CD8-positive, alpha-beta memory T cell (primary cell): ENCODE measurements at regions not wholly inside any gene's neighbourhood (a gene's known extent, or its start where the extent isn't known, plus 50 kb on each side); places are given as distances from the start of the nearest gene placed in this dataset.

Source experiments
- CTCF ChIA-PET: fragments of 350-600 bp; sonication (Branson Sonifier 250); formaldehyde crosslinking; loops from one replicate; lab custom pipeline; 2021; ENCODE audit warnings: antibody characterized with exemption; lab: Charles Lee
- POLR2A ChIA-PET: fragments of 350-600 bp; sonication (Branson Sonifier 250); formaldehyde crosslinking; loops from one replicate; lab custom pipeline; 2021; ENCODE audit warnings: antibody characterized with exemption; lab: Charles Lee
- DNase-seq, 5 donors: peaks; one replicate each; pipeline versions ENCODE4 v3.0.0 to v3.0.0-alpha.2; 2020 to 2022; ENCODE audit warnings: mixed read lengths in 1 of 5
- H3K27ac ChIP-seq: one replicate; pipeline ENCODE4 v1.7.0; 2013; ENCODE audit warnings: low read depth, mild to moderate bottlenecking, low read length, moderate library complexity
- H3K27me3 ChIP-seq: 2 replicates; pipeline ENCODE4 v1.7.0; 2013; ENCODE audit warnings: low read length, mild to moderate bottlenecking; ENCODE audit not compliant: insufficient read depth, poor library complexity, severe bottlenecking
- H3K36me3 ChIP-seq: 2 replicates; pipeline ENCODE4 v1.7.0; 2013; ENCODE audit warnings: mild to moderate bottlenecking, low read length, moderate library complexity; ENCODE audit not compliant: insufficient read depth
- H3K4me1 ChIP-seq: 2 replicates; pipeline ENCODE4 v1.7.0; 2013; ENCODE audit warnings: mild to moderate bottlenecking, low read length, moderate library complexity; ENCODE audit not compliant: insufficient read depth
- H3K4me3 ChIP-seq: 2 replicates; pipeline ENCODE4 v1.7.0; 2013; ENCODE audit warnings: mild to moderate bottlenecking, low read length
- H3K9me3 ChIP-seq: 2 replicates; pipeline ENCODE4 v1.7.0; 2013; ENCODE audit warnings: mild to moderate bottlenecking, low read length
- H3K27ac Mint-ChIP-seq, 8 donors: one replicate each; pipeline ENCODE4 v1.8.0; 2020 to 2021; ENCODE audit warnings: mixed read lengths in 8 of 8, mild to moderate bottlenecking in 6 of 8, inconsistent platforms in 3 of 8, moderate library complexity in 3 of 8
- H3K27me3 Mint-ChIP-seq, 2 donors: one replicate each; pipeline ENCODE4 v1.8.0; 2020 to 2021; ENCODE audit warnings: mixed read lengths in 2 of 2, mild to moderate bottlenecking in 1 of 2, moderate library complexity in 1 of 2
- H3K36me3 Mint-ChIP-seq, 3 donors: one replicate each; pipeline ENCODE4 v1.8.0; 2020 to 2021; ENCODE audit warnings: mixed read lengths in 3 of 3, inconsistent platforms in 1 of 3, mild to moderate bottlenecking in 1 of 3
- H3K4me1 Mint-ChIP-seq, 3 donors: one replicate each; pipeline ENCODE4 v1.8.0; 2020 to 2021; ENCODE audit warnings: mixed read lengths in 3 of 3, inconsistent platforms in 1 of 3, mild to moderate bottlenecking in 1 of 3
- H3K4me3 Mint-ChIP-seq, 7 donors: one replicate each; pipeline ENCODE4 v1.8.0; 2020 to 2021; ENCODE audit warnings: mixed read lengths in 7 of 7, mild to moderate bottlenecking in 6 of 7, moderate library complexity in 4 of 7, inconsistent platforms in 2 of 7
- H3K9me3 Mint-ChIP-seq, 5 donors: one replicate each; pipeline ENCODE4 v1.8.0; 2020 to 2022; ENCODE audit warnings: mixed read lengths in 5 of 5, mild to moderate bottlenecking in 3 of 5, moderate library complexity in 2 of 5, inconsistent platforms in 1 of 5

DNA sequence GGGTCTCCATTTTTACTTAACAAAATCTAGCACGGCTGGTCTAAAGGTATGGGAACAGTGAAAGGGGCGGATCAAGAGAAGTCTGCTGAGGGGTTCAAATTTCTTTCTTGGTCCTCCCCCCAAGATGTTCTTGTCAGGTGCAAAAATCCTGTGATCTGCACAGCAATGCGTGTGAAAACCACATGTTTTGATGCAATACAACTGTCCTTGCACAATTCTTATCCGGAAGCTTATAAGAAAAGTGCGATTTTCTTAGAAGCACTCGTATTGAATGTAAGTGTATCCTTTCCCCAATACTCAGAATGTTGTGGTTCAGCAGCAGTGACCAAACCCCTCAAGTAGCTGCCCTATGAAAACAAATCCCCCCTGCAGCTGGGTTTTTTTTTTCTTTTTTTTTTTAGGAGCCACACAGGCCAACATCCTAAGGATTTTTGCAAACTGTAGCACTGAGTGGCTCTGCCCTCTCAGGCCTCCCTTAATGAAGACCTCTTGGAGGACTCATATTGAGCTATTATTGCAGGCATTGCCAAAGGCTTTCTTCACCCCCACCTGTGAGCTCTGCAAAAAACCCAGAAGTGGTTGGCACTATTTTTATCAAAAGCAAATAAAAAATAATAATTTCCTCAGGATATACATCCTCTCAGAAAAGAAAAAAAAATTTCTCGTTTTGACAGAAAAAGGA, 151.9 kb upstream of the ITGB1 start:
- Histone ChIP-seq H3K4me1 (peaks cover 66% of the 10 kb centered on the region), H3K27ac (peak overlapping the region; percentile 48), H3K27me3 (no peaks in the 10 kb centered on the region), H3K9me3 (no peaks in the 10 kb centered on the region), H3K4me3 (no peak overlapping the region), H3K36me3 (no peaks in the 10 kb centered on the region)
- no peaks in the 10 kb centered on the region for H3K9me3 Mint-ChIP-seq
- peaks cover 0 to 3% of the 10 kb centered on the region in 2 donors for H3K27me3 Mint-ChIP-seq
- peak overlapping the region; percentile 79 to 98 (median 94) for H3K27ac Mint-ChIP-seq
- DNase-seq = peak in 2 of 5 donors; percentile 8 to 59
- peaks cover 0 to 2% (median 0%) of the 10 kb centered on the region in 3 donors for H3K36me3 Mint-ChIP-seq
- POLR2A ChIA-PET = interaction anchor here (0.6 to 1.3 kb wide), 5 partner anchors 10 to 732 kb away, joined by 3 to 4 read pairs (median 3); no protein-coding TSS in a partner anchor
- CTCF ChIA-PET = interaction anchor here (0.7 to 1.7 kb wide), 6 partner anchors 15 to 91 kb away, joined by 3 to 9 read pairs (median 4); no protein-coding TSS in a partner anchor
- H3K4me3 Mint-ChIP-seq = peak overlapping the region; percentile 28 to 81 (median 71)
- peaks cover 80 to 88% (median 84%) of the 10 kb centered on the region in 3 donors for H3K4me1 Mint-ChIP-seq

DNA sequence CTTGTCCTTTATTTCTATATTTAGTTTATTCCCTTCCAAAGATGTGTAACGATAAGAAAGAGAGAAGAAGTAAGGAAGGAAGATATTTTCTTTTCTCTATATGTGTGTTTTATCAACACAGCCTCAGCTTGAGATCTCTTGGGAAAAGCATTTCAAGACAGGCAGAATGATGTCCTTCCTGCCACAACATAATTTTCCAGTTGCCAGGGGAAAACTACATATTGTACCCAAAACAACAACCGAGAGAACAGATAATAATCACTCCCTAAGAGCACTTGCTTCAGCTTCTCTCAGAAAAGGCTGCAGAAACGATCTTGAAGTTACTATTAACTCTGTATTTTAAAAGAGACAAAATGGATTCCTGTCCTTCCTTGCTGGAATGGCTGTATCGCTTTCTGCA, 151.4 kb upstream of the ITGB1 start:
- Mint-ChIP-seq H3K9me3 (peaks cover 0 to 3% (median 0%) of the 10 kb centered on the region in 5 donors), H3K27ac (peak overlapping the region; percentile 79 to 98 (median 94)), H3K36me3 (peaks cover 0 to 5% (median 2%) of the 10 kb centered on the region in 3 donors), H3K27me3 (peaks cover 0 to 3% of the 10 kb centered on the region in 2 donors), H3K4me1 (peaks cover 80 to 88% (median 84%) of the 10 kb centered on the region in 3 donors), H3K4me3 (peak overlapping the region; percentile 28 to 80 (median 69))
- ChIA-PET CTCF (interaction anchor here (0.9 to 1.6 kb wide), 4 partner anchors 16 to 44 kb away, joined by 3 to 9 read pairs (median 4); no protein-coding TSS in a partner anchor), POLR2A (interaction anchor here (0.9 kb wide), 1 partner anchor 13 kb away, joined by 3 read pairs; no protein-coding TSS in a partner anchor)
- Histone ChIP-seq H3K27me3 (no peaks in the 10 kb centered on the region), H3K27ac (peak overlapping the region; percentile 48), H3K9me3 (no peaks in the 10 kb centered on the region), H3K36me3 (no peaks in the 10 kb centered on the region), H3K4me1 (peaks cover 61% of the 10 kb centered on the region), H3K4me3 (no peak overlapping the region)
- no peak for DNase-seq

DNA sequence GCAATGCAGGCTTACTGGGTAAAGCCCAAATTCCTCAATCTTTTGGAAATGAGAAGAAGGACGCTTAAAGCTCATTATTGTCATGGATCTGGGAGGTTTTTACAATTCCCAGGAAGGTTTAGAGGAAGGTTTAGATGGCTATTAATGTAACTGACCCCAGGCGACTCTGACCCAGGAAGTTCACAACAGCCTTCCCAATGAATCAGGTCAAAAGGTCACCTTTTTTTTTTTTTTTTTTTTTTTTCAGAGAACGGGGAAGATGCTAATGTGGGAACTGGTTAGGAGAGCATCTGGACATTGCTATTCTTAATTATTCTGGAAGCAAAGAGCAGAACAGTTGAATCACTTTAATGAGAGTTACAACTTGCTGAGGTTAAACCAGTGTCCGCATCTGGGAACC, 149.9 kb upstream of the ITGB1 start:
- no peak for DNase-seq
- H3K27ac Mint-ChIP-seq = peak overlapping the region in 7 of 8 donors; percentile 30 to 98 (median 70)
- Histone ChIP-seq H3K9me3 (no peaks in the 10 kb centered on the region), H3K36me3 (no peaks in the 10 kb centered on the region), H3K27ac (no peak overlapping the region), H3K4me3 (no peak overlapping the region), H3K27me3 (no peaks in the 10 kb centered on the region), H3K4me1 (peaks cover 48% of the 10 kb centered on the region)
- POLR2A ChIA-PET = no interaction called here
- no peak overlapping the region for H3K4me3 Mint-ChIP-seq
- H3K27me3 Mint-ChIP-seq = peaks cover 0 to 3% of the 10 kb centered on the region in 2 donors
- CTCF ChIA-PET = interaction anchor here (1.3 kb wide), 1 partner anchor 26 kb away, joined by 4 read pairs; no protein-coding TSS in a partner anchor
- peaks cover 74 to 85% (median 75%) of the 10 kb centered on the region in 3 donors for H3K4me1 Mint-ChIP-seq
- peaks cover 1 to 17% (median 2%) of the 10 kb centered on the region in 3 donors for H3K36me3 Mint-ChIP-seq
- peaks cover 0 to 6% (median 5%) of the 10 kb centered on the region in 5 donors for H3K9me3 Mint-ChIP-seq

DNA sequence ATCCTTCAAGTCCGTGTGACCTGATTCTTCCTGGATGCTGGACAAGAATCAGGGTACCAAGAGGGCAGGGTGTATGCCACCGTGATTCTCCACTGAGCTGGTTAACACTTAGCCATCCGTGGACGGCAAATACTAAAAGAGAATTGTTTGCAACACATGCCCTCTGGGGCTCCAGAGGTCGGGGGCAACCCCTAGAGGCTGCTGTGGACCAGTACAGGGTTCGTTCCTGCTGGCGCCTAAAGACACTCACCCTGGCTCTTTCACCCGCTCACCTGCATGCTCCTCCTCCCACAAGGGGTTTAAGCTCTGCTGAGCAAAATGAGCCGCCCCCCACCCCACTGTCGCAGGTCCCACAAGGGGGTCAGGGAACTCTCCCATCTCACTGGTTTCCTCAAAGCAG, 148.7 kb upstream of the ITGB1 start:
- Mint-ChIP-seq H3K36me3 (peaks cover 1 to 20% (median 2%) of the 10 kb centered on the region in 3 donors), H3K27me3 (peaks cover 0 to 3% of the 10 kb centered on the region in 2 donors), H3K4me1 (peaks cover 64 to 82% (median 73%) of the 10 kb centered on the region in 3 donors), H3K27ac (peak overlapping the region in 6 of 8 donors; percentile 32 to 98 (median 51)), H3K9me3 (peaks cover 0 to 6% (median 6%) of the 10 kb centered on the region in 5 donors), H3K4me3 (peak overlapping the region in 1 of 7 donors; percentile 65)
- H3K27ac ChIP-seq = no peak overlapping the region
- ChIA-PET POLR2A (interaction anchor here (0.8 kb wide), 1 partner anchor 14 kb away, joined by 4 read pairs; no protein-coding TSS in a partner anchor), CTCF (interaction anchor here (0.9 to 1.1 kb wide), 2 partner anchors 18 to 19 kb away, joined by 3 read pairs; no protein-coding TSS in a partner anchor)
- no peak for DNase-seq
- H3K27me3 ChIP-seq = no peaks in the 10 kb centered on the region
- H3K4me3 ChIP-seq = no peak overlapping the region
- H3K9me3 ChIP-seq = no peaks in the 10 kb centered on the region
- H3K4me1 ChIP-seq = peaks cover 39% of the 10 kb centered on the region
- H3K36me3 ChIP-seq = no peaks in the 10 kb centered on the region

DNA sequence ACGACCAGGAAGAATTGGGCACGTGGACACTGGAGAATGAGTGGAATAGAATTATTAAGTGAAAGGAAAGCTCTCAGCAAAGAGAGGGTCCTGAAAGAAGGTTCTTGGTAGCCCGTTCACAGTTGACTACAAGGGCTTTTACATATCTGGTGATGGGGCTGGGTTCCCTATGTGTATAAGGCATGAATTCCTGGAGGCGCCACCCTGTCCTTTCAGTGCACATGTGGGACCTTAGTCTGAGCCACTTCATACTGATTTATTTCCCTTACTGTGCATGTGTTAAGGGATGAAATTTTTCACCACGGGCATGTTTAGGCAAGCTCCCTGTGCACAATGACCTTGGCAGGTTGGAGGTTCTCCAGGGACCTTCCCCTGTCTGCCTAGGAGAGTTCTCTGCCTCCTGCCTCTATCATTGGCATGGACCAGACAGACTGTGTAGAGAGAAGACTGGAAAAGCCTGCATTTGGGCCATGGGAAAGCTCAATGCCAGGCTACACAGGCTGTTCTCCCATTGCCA, 145.9 kb upstream of the ITGB1 start:
- Histone ChIP-seq H3K36me3 (no peaks in the 10 kb centered on the region), H3K27ac (no peak overlapping the region), H3K27me3 (no peaks in the 10 kb centered on the region), H3K4me1 (peaks cover 12% of the 10 kb centered on the region), H3K4me3 (no peak overlapping the region), H3K9me3 (no peaks in the 10 kb centered on the region)
- POLR2A ChIA-PET = no interaction called here
- peak overlapping the region in 2 of 8 donors; percentile 27 to 35 for H3K27ac Mint-ChIP-seq
- DNase-seq = no peak
- H3K4me3 Mint-ChIP-seq = no peak overlapping the region
- H3K36me3 Mint-ChIP-seq = peaks cover 1 to 24% (median 2%) of the 10 kb centered on the region in 3 donors
- CTCF ChIA-PET = no interaction called here
- peaks cover 61 to 80% (median 72%) of the 10 kb centered on the region in 3 donors for H3K4me1 Mint-ChIP-seq
- H3K27me3 Mint-ChIP-seq = peaks cover 0 to 3% of the 10 kb centered on the region in 2 donors
- H3K9me3 Mint-ChIP-seq = peaks cover 0 to 6% (median 6%) of the 10 kb centered on the region in 5 donors

DNA sequence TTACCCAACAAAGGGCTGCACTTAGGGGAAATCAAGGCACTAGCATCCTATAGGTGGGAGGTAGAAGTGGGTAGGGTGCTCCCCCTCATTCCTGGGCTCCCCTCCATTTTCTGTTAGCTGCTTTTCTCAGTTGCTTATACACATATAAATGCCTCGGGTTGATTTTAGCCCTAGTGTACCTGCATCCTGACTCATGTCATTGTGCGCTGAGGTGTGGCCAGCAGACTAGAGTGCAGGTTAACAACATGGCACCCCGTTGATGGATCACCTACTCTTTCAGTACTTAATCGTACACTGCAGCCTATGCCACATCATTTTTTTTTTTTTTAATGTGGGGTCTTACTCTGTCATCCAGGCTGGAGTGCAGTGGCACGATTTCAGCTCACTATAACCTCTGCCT, 144.0 kb upstream of the ITGB1 start:
- CTCF ChIA-PET = interaction anchor here (1.5 kb wide), 1 partner anchor 16 kb away, joined by 4 read pairs; no protein-coding TSS in a partner anchor
- H3K36me3 ChIP-seq = no peaks in the 10 kb centered on the region
- POLR2A ChIA-PET = no interaction called here
- peaks cover 0 to 24% (median 1%) of the 10 kb centered on the region in 3 donors for H3K36me3 Mint-ChIP-seq
- H3K4me1 ChIP-seq = peaks cover 4% of the 10 kb centered on the region
- peaks cover 0 to 3% of the 10 kb centered on the region in 2 donors for H3K27me3 Mint-ChIP-seq
- DNase-seq = no peak
- H3K27ac ChIP-seq = no peak overlapping the region
- H3K4me3 ChIP-seq = no peak overlapping the region
- H3K9me3 ChIP-seq = no peaks in the 10 kb centered on the region
- H3K27ac Mint-ChIP-seq = peak overlapping the region in 7 of 8 donors; percentile 3 to 96 (median 84)
- peaks cover 0 to 6% (median 6%) of the 10 kb centered on the region in 5 donors for H3K9me3 Mint-ChIP-seq
- no peak overlapping the region for H3K4me3 Mint-ChIP-seq
- H3K27me3 ChIP-seq = no peaks in the 10 kb centered on the region
- peaks cover 53 to 72% (median 62%) of the 10 kb centered on the region in 3 donors for H3K4me1 Mint-ChIP-seq

DNA sequence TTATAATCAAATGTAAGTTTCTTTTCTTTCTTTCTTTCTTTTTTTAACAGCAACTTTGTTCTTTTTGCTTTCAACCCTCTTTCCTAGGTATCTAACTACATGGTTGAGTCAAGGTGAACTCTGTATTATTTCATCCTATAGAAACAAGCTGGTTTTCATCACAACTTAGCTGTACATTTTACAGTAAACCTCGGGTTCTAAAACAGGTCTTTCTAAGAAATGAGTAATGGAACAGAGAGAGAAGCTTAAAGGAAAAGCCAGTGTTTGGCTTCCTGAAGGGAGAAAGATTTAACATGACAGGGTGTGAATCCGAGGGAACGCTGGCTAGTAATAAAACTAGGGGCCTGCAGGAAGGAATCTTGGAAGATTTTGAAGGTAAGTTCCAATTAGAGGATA, 143.4 kb upstream of the ITGB1 start:
- Mint-ChIP-seq H3K36me3 (peaks cover 0 to 24% (median 1%) of the 10 kb centered on the region in 3 donors), H3K9me3 (peaks cover 0 to 6% (median 6%) of the 10 kb centered on the region in 5 donors), H3K4me1 (peaks cover 55 to 75% (median 61%) of the 10 kb centered on the region in 3 donors), H3K27ac (peak overlapping the region in 7 of 8 donors; percentile 67 to 96 (median 80)), H3K27me3 (peaks cover 0 to 2% of the 10 kb centered on the region in 2 donors), H3K4me3 (peak overlapping the region in 3 of 7 donors; percentile 4 to 55 (median 49))
- ChIA-PET POLR2A (no interaction called here), CTCF (interaction anchor here (1.4 to 2.1 kb wide), 4 partner anchors 15 to 33 kb away, joined by 3 to 6 read pairs (median 4); no protein-coding TSS in a partner anchor)
- Histone ChIP-seq H3K27ac (no peak overlapping the region), H3K4me3 (no peak overlapping the region), H3K27me3 (no peaks in the 10 kb centered on the region), H3K36me3 (no peaks in the 10 kb centered on the region), H3K4me1 (peaks cover 5% of the 10 kb centered on the region), H3K9me3 (no peaks in the 10 kb centered on the region)
- no peak for DNase-seq
